ENCODE measurements at regions not wholly inside any gene's neighbourhood (a gene's known extent, or its start where the extent isn't known, plus 50 kb on each side); places are given as distances from the start of the nearest gene placed in this dataset.

DNA sequence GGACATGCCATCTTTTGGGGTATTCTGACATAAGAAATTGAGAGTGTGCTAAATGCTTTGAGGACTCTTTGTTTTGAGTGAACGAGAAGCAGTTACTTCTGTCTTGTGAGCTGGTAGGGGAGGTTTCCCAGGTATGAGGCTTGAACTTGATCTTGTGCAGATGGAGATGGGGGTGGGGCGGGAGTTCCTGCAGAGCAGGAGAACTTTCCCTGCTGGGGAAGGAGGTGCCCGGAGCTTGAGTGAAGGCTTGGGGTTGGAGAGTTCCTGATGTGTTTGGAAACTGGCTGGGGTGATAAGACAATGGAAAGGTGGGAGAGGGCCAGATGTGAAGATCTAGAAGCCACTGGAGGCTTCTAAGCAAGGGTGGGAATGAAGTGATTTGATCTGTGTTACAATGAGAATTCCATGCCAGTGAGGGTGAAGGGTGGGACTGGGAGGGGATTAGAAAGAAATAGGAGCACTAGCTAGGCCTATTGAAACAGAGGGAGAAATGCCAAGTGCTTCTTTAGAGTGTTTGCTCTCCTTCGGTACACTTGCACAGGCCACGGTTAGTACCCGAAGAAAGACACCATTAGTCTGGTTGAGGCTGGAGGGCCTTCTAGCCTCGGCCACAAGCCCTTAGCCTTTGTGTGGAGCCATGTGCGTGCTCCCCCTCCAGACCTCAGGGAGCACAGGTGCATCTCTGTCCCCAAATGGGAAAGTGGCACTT is 103.5 kb upstream of the STOX2 start:
- in situ Hi-C loops (cut with HindIII; ENCODE audit: extremely low pct_ligation_motif_present, low pct_unique_long_range_greater_than_20kb): no loop called here
- Histone ChIP-seq H3K4me2 (ENCODE audit: low read depth, low read length) (no peak overlapping the region), H3K27me3 (ENCODE audit: control insufficient read depth in 1 of 2, insufficient read depth in 2 of 2, low read length in 2 of 2) (peaks cover 1 to 49% of the 10 kb centered on the region in 2 experiments; a peak in 3 of 5 replicates), H4K20me1 (ENCODE audit: insufficient read depth, low read length) (no peaks in the 10 kb centered on the region), H3K36me3 (replicated peaks in 1 of 2; ENCODE audit: control insufficient read depth in 1 of 2, insufficient read depth in 2 of 2, low read length in 2 of 2) (no peaks in the 10 kb centered on the region), H3K9me3 (ENCODE audit: low read length) (no peaks in the 10 kb centered on the region), H3K9ac (ENCODE audit: insufficient read depth, low read depth, low read length) (no peak overlapping the region), H3K79me2 (ENCODE audit: insufficient read depth, low read length) (no peaks in the 10 kb centered on the region), H3K4me1 (ENCODE audit: insufficient read depth, low read length) (peaks cover 15% of the 10 kb centered on the region), H2AFZ (ENCODE audit: low read length) (no peak overlapping the region), H3K27ac (ENCODE audit: extremely low read length, insufficient read depth, low read length) (no peak overlapping the region), H3K4me3 (replicated peaks in 1 of 3; ENCODE audit: insufficient read depth in 1 of 3, low read depth in 2 of 3, low read length in 3 of 3) (no peak overlapping the region)
- no TSS peak for BruUV-seq (replicated peaks)
- TF ChIP-seq FOSL2 (CRISPR knock-in tag; IDR thresholded peaks at IDR 0.05): no peak
- CTCF ChIA-PET (ENCODE audit: low intra/inter-chr PET ratio, low total read pairs): no interaction called here
- whole genome bisulfite sequencing (ENCODE audit: low lambda C conversion rate): 43% methylated on average over 8 of the region's 8 CpGs
- FAIRE-seq (no peak), ATAC-seq (no peak), DNase-seq (ENCODE audit: low spot score) (no peak)
- intact Hi-C loops (cut with micrococcal nuclease; ENCODE audit: unreplicated experiment): no loop called here
- POLR2A ChIA-PET: no interaction called here

DNA sequence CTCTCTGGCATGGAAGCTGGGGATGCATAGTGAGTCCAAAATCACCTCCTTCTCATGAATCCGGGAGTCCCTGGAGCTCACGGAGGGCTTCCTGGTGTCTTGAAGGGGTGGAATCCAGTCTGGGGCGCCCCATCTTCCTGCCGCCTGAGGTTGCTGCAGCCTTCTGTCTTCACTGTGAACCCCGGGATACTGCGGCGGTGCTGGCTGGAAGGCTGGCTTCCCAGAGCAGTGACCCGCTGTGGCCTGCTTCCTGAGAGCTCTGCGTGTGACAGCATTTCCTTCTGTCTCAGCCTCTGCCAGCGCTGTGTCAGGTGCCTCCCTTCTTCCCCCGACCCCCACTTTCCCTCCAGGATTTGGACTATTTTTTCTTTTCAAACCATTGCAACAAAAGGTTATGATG is 98.8 kb upstream of the STOX2 start:
- H3K4me2 ChIP-seq (ENCODE audit: low read depth, low read length): no peak overlapping the region
- no peak for FAIRE-seq
- DNase-seq (ENCODE audit: low spot score): no peak
- WGBS (ENCODE audit: low lambda C conversion rate): 68% methylated on average over 3 of the region's 11 CpGs
- no peaks in the 10 kb centered on the region for H3K9me3 ChIP-seq (ENCODE audit: low read length)
- no peak overlapping the region for H3K4me3 ChIP-seq (replicated peaks in 1 of 3; ENCODE audit: insufficient read depth in 1 of 3, low read depth in 2 of 3, low read length in 3 of 3)
- ChIA-PET POLR2A (no interaction called here), CTCF (ENCODE audit: low intra/inter-chr PET ratio, low total read pairs) (no interaction called here)
- peaks cover 1 to 9% of the 10 kb centered on the region in 2 experiments; a peak in 3 of 5 replicates for H3K27me3 ChIP-seq (ENCODE audit: control insufficient read depth in 1 of 2, insufficient read depth in 2 of 2, low read length in 2 of 2)
- BruUV-seq (replicated peaks): no TSS peak
- no peaks in the 10 kb centered on the region for H3K79me2 ChIP-seq (ENCODE audit: insufficient read depth, low read length)
- in situ Hi-C loops (cut with HindIII; ENCODE audit: extremely low pct_ligation_motif_present, low pct_unique_long_range_greater_than_20kb): no loop called here
- no peak overlapping the region for H3K9ac ChIP-seq (ENCODE audit: insufficient read depth, low read depth, low read length)
- intact Hi-C loops (cut with micrococcal nuclease; ENCODE audit: unreplicated experiment): no loop called here
- H3K27ac ChIP-seq (ENCODE audit: extremely low read length, insufficient read depth, low read length): no peak overlapping the region
- H4K20me1 ChIP-seq (ENCODE audit: insufficient read depth, low read length): no peaks in the 10 kb centered on the region
- no peaks in the 10 kb centered on the region for H3K36me3 ChIP-seq (replicated peaks in 1 of 2; ENCODE audit: control insufficient read depth in 1 of 2, insufficient read depth in 2 of 2, low read length in 2 of 2)
- no peaks in the 10 kb centered on the region for H3K4me1 ChIP-seq (ENCODE audit: insufficient read depth, low read length)
- ATAC-seq: no peak
- no peak overlapping the region for H2AFZ ChIP-seq (ENCODE audit: low read length)
- no peak for TF ChIP-seq ZBTB1 (CRISPR knock-in tag; IDR thresholded peaks at IDR 0.05; ENCODE audit: borderline replicate concordance)
- TF ChIP-seq ZNF609 (CRISPR knock-in tag; IDR thresholded peaks at IDR 0.05; ENCODE audit: borderline replicate concordance): no peak
- no peak for TF ChIP-seq ADNP (CRISPR knock-in tag; IDR thresholded peaks at IDR 0.05)
- TF ChIP-seq ARID5B (CRISPR knock-in tag; IDR thresholded peaks at IDR 0.05): no peak
- TF ChIP-seq, protein P1, sequence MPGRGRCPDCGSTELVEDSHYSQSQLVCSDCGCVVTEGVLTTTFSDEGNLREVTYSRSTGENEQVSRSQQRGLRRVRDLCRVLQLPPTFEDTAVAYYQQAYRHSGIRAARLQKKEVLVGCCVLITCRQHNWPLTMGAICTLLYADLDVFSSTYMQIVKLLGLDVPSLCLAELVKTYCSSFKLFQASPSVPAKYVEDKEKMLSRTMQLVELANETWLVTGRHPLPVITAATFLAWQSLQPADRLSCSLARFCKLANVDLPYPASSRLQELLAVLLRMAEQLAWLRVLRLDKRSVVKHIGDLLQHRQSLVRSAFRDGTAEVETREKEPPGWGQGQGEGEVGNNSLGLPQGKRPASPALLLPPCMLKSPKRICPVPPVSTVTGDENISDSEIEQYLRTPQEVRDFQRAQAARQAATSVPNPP (CRISPR knock-in tag; IDR thresholded peaks at IDR 0.05): no peak
- no peak for TF ChIP-seq ZNF572 (CRISPR knock-in tag; IDR thresholded peaks at IDR 0.05)

All from HepG2 (cell line).